Activated B cell treated with CpG ODN at 0.5 μM for 24 hours (primary cell): ENCODE measurements at regions not wholly inside any gene's neighbourhood (a gene's known extent, or its start where the extent isn't known, plus 50 kb on each side); places are given as distances from the start of the nearest gene placed in this dataset.

Experiments used
- ATAC-seq: fragments of 200-7000 bp; cut with Tn5 transposase; one replicate; pipeline ENCODE4 v1.10.0; 2021; ENCODE audit warnings: low read depth, mild to moderate bottlenecking, moderate library complexity
- CTCF ChIA-PET: fragments of 350-600 bp; sonication (Branson Sonifier 250); formaldehyde crosslinking; loops from one replicate; lab custom pipeline; 2021; ENCODE audit warnings: antibody characterized with exemption; lab: Charles Lee
- POLR2A ChIA-PET: fragments of 350-600 bp; sonication (Branson Sonifier 250); formaldehyde crosslinking; loops from one replicate; lab custom pipeline; 2021; ENCODE audit warnings: antibody characterized with exemption; lab: Charles Lee
- DNase-seq: peaks from one replicate; pipeline ENCODE4 v3.0.0; 2022
- H3K27ac Mint-ChIP-seq: one replicate; pipeline ENCODE4 v1.8.0; 2020; ENCODE audit warnings: mixed read lengths
- H3K27me3 Mint-ChIP-seq: one replicate; pipeline ENCODE4 v1.8.0; 2021; ENCODE audit warnings: mixed read lengths
- H3K36me3 Mint-ChIP-seq: one replicate; pipeline ENCODE4 v1.8.0; 2021; ENCODE audit warnings: low read depth, mixed read lengths
- H3K4me1 Mint-ChIP-seq: one replicate; pipeline ENCODE4 v1.8.0; 2021; ENCODE audit warnings: mixed read lengths
- H3K4me3 Mint-ChIP-seq: one replicate; pipeline ENCODE4 v1.8.0; 2020; ENCODE audit warnings: mild to moderate bottlenecking, mixed read lengths
- H3K9me3 Mint-ChIP-seq: one replicate; pipeline ENCODE4 v1.8.0; 2020; ENCODE audit warnings: mixed read lengths
- intact Hi-C: fragments of 100-400 bp; cut with micrococcal nuclease; formaldehyde crosslinking; loops from one replicate; pipeline ENCODE4 v1.15.1; 2024
- TF ChIP-seq, protein P1 (sequence below): fragments of 200-600 bp; IDR thresholded peaks from one replicate; pipeline ENCODE4 v1.8.0; 2022; ENCODE audit warnings: antibody characterized with exemption, mild to moderate bottlenecking

GRCh38 chr4:27316176-27316575 lies 455.5 kb downstream of the STIM2 start:
- TF ChIP-seq, protein P1, sequence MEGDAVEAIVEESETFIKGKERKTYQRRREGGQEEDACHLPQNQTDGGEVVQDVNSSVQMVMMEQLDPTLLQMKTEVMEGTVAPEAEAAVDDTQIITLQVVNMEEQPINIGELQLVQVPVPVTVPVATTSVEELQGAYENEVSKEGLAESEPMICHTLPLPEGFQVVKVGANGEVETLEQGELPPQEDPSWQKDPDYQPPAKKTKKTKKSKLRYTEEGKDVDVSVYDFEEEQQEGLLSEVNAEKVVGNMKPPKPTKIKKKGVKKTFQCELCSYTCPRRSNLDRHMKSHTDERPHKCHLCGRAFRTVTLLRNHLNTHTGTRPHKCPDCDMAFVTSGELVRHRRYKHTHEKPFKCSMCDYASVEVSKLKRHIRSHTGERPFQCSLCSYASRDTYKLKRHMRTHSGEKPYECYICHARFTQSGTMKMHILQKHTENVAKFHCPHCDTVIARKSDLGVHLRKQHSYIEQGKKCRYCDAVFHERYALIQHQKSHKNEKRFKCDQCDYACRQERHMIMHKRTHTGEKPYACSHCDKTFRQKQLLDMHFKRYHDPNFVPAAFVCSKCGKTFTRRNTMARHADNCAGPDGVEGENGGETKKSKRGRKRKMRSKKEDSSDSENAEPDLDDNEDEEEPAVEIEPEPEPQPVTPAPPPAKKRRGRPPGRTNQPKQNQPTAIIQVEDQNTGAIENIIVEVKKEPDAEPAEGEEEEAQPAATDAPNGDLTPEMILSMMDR, result no peak
- no peak overlapping the region for H3K27ac Mint-ChIP-seq
- no peaks in the 10 kb centered on the region for H3K9me3 Mint-ChIP-seq
- ChIA-PET POLR2A (no interaction called here), CTCF (no interaction called here)
- H3K4me3 Mint-ChIP-seq, result no peak overlapping the region
- no peaks in the 10 kb centered on the region for H3K4me1 Mint-ChIP-seq
- ATAC-seq (no peak), DNase-seq (no peak)
- no peaks in the 10 kb centered on the region for H3K36me3 Mint-ChIP-seq
- peaks cover 3% of the 10 kb centered on the region for H3K27me3 Mint-ChIP-seq
- intact Hi-C loops, result no loop called here

DNA sequence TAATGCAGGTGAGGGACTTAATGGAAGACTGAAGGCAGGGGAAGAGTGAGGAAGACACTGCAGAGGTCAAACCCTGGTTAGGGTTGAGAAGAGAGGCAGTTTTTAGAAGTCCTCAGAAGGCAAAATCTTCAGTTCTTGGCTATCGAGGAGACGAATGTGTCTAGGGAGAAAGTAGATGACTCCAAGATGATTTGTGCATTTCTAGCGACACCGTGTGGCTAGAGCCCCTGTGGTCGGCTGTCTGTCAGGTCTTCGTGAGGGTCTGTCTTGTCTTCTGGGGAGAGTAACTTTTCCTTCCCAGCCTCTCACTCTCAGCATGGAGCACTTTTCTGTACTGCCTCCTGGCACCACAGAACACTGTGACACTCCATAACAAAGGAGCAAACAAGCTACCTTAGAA lies 458.1 kb downstream of the STIM2 start:
- peaks cover 3% of the 10 kb centered on the region for H3K27me3 Mint-ChIP-seq
- intact Hi-C loops, result no loop called here
- no peaks in the 10 kb centered on the region for H3K9me3 Mint-ChIP-seq
- no peak overlapping the region for H3K4me3 Mint-ChIP-seq
- no peaks in the 10 kb centered on the region for H3K36me3 Mint-ChIP-seq
- no peak overlapping the region for H3K27ac Mint-ChIP-seq
- CTCF ChIA-PET, result interaction anchor here (1.0 kb wide), 1 partner anchor 271 kb away, joined by 3 read pairs; no protein-coding TSS in a partner anchor
- H3K4me1 Mint-ChIP-seq, result no peaks in the 10 kb centered on the region
- TF ChIP-seq, protein P1, result no peak
- ATAC-seq (no peak), DNase-seq (no peak)
- POLR2A ChIA-PET, result no interaction called here

DNA sequence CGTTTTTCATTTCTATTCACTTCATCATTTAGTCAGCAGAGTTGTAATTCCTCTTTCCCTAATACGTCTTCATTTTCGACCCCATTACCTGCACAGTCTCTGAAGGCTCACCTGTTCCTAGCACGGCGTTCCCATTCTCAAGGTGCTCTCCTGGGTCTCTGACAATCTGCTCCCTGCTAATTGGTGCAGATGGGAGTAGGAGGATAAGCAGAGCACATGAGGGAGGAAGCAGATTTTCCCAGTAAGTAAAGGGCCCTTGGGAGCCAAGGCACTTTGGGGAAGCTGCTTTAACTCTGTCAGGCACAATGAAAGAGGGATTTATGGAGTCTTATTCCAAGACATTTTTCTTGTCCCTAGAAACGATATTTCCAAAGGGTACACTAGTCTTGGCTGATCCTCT lies 466.4 kb downstream of the STIM2 start:
- Mint-ChIP-seq H3K36me3 (no peaks in the 10 kb centered on the region), H3K27me3 (no peaks in the 10 kb centered on the region), H3K4me3 (no peak overlapping the region), H3K27ac (no peak overlapping the region), H3K9me3 (no peaks in the 10 kb centered on the region), H3K4me1 (no peaks in the 10 kb centered on the region)
- intact Hi-C loops, result no loop called here
- CTCF ChIA-PET, result no interaction called here
- ATAC-seq (no peak), DNase-seq (no peak)
- POLR2A ChIA-PET, result no interaction called here
- TF ChIP-seq, protein P1, result no peak

DNA sequence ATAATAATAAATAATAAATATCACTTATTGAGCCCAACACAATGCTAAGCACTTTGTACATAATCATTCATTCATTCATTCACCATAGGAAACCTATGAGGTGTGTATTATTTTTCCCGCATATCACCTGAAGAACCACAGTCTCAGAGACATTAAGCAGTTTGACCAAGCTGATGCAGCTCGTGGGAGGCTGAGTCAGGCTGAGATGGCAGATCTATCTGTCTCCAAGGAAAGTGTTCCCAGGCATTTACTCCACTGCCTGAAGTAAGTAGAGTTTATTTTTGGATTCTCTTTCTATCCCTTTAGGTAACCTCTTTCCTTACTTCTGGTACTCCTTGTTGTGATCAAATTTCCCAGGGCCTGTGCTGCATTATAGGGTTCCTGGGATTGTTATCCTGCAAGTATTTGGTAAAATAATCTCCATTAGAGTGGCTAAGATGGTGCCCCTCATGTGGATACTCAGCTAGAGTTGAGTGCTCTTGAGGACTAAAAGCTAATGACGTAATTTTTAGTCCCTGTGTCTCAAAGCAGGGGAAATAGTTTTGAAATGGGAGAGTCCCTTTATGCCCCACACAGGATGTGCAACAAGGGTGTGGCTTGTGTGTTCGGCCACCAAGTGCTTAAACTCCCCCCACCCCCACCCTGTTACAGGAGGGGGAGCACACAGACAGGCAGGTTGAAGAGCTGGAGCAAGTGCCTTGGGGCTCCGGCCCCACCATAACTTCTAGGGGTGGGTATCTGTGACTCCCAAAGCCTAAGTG lies 467.0 kb downstream of the STIM2 start:
- intact Hi-C loops, result no loop called here
- ChIA-PET CTCF (no interaction called here), POLR2A (no interaction called here)
- Mint-ChIP-seq H3K9me3 (no peaks in the 10 kb centered on the region), H3K27me3 (no peaks in the 10 kb centered on the region), H3K4me1 (no peaks in the 10 kb centered on the region), H3K36me3 (no peaks in the 10 kb centered on the region), H3K27ac (no peak overlapping the region), H3K4me3 (no peak overlapping the region)
- ATAC-seq, result no peak
- TF ChIP-seq, protein P1, result no peak
- no peak for DNase-seq

- Mint-ChIP-seq H3K27ac (no peak overlapping the region), H3K27me3 (peaks cover 3% of the 10 kb centered on the region), H3K4me3 (no peak overlapping the region), H3K9me3 (peaks cover 6% of the 10 kb centered on the region), H3K4me1 (no peaks in the 10 kb centered on the region), H3K36me3 (no peaks in the 10 kb centered on the region)
- ChIA-PET CTCF (no interaction called here), POLR2A (no interaction called here)
- DNase-seq (no peak), ATAC-seq (no peak)
- intact Hi-C loops, result no loop called here
- TF ChIP-seq, protein P1, result no peak
Measured at GRCh38 chr4:27338530-27338929, 477.9 kb downstream of the STIM2 start.
